ENCODE measurements at regions not wholly inside any gene's neighbourhood (a gene's known extent, or its start where the extent isn't known, plus 50 kb on each side); places are given as distances from the start of the nearest gene placed in this dataset.
A peak's percentile ranks its signal among the peaks of the same experiment; 100 is the strongest.
"Not testable (repeated sequence)": the region's sequence is repeated elsewhere in the genome, so short reads cannot be mapped to it uniquely, and the experiment has no call there.

DNA sequence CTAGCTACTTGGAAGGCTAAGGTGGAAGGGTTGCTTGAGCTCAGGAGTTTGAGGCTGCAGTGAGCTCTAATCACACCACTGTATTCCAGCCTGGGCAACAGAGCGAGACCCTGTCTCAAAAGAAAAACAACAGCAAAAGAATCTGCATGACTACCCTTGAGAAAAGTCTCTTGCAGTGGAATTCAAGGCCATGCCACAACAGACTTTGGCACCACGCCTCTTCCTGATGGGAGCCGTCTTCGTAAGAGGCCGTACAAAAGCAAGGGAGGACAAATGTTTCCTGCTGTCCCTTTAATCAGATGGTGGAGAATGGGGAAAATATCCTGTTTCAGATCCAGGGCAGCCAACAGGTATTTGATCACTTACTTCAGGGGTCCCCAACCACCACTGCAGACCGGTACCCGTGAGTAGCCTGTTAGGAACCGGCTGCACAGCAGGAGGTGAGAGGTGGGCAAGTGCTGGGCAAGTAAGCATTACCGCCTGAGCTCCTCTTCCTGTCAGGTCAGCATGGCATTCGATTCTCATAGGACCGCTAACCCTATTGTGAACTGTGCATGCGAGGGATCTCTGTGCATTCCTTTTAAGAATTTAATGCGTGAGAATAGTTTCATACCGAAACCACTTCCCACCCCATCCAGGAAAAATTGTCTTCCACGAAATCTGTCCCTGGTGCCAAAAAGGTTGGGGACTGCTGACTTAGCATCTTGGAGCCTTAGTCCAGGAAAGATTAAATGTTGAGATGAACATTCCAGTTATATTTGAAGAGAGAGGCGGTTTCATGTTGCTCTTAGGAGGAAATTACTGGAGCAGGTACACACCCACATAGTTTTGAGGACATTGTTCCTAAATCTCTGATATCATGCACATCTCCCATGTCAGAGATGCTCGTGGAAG is 94.4 kb upstream of the XPO1 start:
- peak; percentile 37 for DNase-seq (ENCODE audit: low spot score)

DNA sequence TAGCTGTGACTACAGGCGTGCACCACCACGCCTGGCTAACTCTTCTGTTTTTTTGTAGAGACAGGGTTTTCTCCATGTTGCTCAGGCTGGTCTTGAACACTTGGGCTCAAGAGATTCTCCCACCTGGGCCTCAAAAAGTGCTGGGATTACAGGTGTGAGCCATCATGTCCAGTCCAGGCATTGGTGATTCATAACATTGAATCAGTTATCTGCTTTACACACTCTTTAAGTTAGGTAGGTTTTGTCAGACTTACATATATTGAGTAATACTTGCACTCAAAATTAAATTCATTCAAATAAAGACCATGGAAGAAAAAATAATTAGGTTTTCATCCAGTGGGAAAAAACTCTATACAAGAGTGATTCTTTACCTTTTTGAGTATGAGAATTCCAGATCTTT is 93.2 kb upstream of the XPO1 start:
- no peak for DNase-seq (ENCODE audit: low spot score)

GRCh38 chr2:61626827-61627226 is 88.7 kb upstream of the XPO1 start:
- peak; percentile 45 for DNase-seq (ENCODE audit: low spot score)

DNA sequence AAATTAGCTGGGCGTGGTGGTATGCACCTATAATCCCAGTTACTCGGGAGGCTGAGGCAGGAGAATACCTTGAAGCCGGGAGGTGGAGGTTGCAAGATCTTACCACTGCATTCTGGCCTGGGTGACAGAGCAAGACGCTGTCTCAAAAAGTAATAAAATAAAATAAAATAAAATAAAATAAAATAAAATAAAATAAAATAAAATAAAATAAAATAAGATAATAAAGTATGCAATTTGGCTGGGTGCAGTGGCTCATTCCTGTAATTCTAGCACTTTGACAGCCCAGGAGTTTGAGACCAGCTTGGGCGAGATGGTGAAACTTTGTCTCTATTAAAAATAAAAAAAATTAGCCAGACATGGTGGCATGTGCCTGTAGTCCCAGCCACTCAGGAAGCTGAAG is 85.6 kb upstream of the XPO1 start:
- peak; percentile 14 for DNase-seq (ENCODE audit: low spot score)

GRCh38 chr2:61620244-61621159 is 82.3 kb upstream of the XPO1 start:
- peak; percentile 11 for DNase-seq (ENCODE audit: low spot score)

- DNase-seq (ENCODE audit: low spot score): peak; percentile 59
These were observed 81.4 kb upstream of the XPO1 start for GRCh38 chr2:61619561-61619960.

DNA sequence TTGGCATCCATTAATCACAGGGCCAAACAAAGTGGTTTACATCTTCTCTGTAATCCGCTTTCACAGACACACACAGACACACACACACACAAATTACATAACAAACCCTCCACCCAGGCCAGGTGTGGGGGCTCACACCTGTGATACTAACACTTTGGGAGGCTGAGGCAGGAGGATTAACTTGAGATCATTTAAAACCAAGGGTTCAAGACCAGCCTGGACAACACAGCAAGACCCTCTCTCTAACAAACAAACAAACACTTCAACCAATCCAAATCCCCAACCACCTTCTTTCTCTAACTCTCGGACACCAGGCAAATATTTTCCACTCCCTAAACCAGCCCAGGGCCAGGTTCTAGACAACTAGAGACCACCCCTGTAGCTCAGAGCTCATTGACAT is 79.5 kb upstream of the XPO1 start:
- DNase-seq (ENCODE audit: low spot score): peak; percentile 2

DNA sequence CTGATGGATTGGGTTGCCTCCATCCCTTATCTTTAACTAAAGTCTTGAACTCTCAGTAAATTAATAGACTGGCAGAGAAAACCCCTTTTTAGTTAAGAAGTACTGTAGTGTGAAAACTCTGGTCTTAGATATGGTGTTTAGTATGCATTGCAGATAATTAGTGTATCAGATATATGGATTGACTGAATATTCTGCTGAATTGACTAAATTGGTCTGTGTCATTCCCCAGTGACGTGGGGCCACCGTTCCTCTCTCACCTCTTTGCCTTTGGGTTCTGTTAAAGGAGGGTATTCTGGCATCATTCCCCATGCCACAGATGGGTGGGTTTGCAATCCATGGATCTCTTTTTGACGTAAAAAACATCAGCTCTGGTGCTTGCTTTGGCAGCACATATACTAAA is 67.1 kb upstream of the XPO1 start:
- DNase-seq (ENCODE audit: low spot score): peak; percentile 5

- no peak for DNase-seq (ENCODE audit: low spot score)
These were observed 66.3 kb upstream of the XPO1 start for GRCh38 chr2:61604433-61604832.

GRCh38 chr2:61598515-61599156 is 60.5 kb upstream of the XPO1 start:
- not testable (repeated sequence) for DNase-seq (ENCODE audit: low spot score)

DNA sequence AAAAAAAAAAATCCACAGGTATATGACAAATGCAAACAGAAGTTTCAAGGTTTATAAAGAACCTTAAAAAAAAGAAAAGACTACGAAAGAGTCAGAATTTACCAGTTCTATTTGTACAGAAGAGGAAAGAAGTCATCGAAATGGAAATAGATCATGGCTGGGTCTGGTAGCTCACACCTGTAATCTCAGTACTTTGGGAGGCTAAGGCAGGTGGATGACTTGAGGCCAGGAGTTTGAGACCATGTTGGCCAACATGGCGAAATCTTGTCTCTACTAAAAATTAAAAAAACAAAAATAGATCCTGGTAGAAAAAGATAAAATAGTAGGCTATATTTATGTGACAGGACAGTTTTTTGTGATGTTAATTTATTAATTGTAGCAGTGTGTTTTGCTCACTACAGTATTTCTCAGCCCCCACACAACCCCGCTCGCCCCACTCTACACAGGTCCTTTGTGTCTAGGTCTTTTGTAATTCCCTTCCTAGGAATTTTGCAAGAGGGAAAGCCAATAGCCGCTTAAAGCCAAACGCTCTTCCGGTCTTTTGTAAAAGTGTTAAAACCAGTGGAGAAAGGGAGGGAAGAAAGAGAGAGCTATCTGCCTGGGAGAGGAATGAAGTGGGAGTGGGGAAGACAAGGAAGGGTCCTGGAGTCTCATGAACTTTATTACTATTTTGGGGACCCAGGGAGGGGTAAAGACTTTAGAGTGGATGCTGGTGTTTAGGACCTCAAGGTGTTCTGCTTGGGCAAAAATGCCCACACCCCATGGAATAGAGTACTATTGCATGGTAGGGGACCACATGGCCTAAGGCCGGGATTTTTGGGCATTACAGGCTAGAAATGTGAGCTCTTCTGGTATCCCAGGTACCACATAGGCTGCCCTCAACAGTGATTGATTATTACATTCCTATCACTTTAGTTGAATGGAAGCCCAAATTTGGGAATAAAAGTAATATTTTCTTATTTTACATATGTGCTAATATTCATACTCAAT is 59.4 kb upstream of the XPO1 start:
- DNase-seq (ENCODE audit: low spot score): no peak

- not testable (repeated sequence) for DNase-seq (ENCODE audit: low spot score)
These were observed 56.0 kb upstream of the XPO1 start for GRCh38 chr2:61594201-61594600.

DNA sequence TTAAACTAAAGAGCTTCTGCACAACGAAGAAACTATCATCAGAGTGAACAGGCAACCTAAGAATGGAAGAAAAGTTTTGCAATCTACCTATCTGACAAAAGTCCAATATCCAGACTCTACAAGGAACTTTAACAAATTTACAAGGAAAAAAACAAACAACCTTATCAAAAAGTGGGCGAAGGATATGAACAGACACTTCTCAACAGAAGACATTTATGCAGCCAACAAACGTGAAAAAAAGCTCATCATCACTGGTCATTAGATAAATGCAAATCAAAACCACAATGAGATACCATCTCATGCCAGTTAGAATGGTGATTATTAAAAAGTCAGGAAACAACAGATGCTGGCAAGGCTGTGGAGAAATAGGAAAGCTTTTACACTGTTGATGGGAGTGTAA is 55.5 kb upstream of the XPO1 start:
- not testable (repeated sequence) for DNase-seq (ENCODE audit: low spot score)

GRCh38 chr2:61590214-61590613 is 52.1 kb upstream of the XPO1 start:
- DNase-seq (ENCODE audit: low spot score): no peak

- peak; percentile 57 for DNase-seq (ENCODE audit: low spot score)
These were observed 50.4 kb upstream of the XPO1 start for GRCh38 chr2:61588566-61588965.

Measured in mesenteric fat pad (tissue), 1 donor.